ENCODE measurements at regions not wholly inside any gene's neighbourhood (a gene's known extent, or its start where the extent isn't known, plus 50 kb on each side); places are given as distances from the start of the nearest gene placed in this dataset.
A peak's percentile ranks its signal among the peaks of the same experiment; 100 is the strongest.

DNA sequence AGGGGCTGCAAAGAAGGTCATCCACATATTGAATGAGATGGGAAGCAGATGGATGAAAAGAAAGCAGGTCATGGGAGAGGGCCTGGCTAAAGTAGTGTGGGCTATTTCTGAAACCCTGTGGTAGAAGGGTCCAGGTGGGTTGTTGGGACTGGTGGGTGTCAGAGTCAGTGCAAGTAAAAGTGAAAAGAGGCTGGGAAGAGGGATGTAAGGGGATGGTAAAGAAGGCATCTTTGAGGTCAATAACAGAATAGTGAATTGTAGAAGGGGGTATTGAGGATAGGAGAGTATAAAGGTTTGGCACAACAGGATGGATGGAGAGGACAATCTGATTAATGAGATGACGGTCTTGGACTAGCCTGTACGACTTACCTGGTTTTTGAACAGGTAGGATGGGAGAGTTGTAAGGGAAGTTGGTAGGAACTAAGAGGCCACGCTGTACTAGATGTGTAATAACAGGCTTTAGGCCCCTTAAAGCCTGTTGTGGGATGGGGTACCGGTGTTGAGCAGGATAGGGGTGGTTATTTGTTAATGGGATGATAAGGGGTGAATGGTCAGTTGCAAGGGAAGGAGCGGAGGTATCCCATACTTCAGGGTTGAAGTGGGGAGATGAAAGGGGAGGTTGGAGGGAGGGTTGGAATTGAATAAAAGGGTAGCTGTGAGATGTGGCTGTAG, 748.9 kb upstream of the ADGRB3 start (continued):
- no peak for TF ChIP-seq FOXJ2 (tag; IDR thresholded peaks at IDR 0.05)
- no peak for TF ChIP-seq ZFP36 (IDR thresholded peaks at IDR 0.05; ENCODE audit: low read depth, low read length, partially characterized antibody)
- TF ChIP-seq, protein P1, sequence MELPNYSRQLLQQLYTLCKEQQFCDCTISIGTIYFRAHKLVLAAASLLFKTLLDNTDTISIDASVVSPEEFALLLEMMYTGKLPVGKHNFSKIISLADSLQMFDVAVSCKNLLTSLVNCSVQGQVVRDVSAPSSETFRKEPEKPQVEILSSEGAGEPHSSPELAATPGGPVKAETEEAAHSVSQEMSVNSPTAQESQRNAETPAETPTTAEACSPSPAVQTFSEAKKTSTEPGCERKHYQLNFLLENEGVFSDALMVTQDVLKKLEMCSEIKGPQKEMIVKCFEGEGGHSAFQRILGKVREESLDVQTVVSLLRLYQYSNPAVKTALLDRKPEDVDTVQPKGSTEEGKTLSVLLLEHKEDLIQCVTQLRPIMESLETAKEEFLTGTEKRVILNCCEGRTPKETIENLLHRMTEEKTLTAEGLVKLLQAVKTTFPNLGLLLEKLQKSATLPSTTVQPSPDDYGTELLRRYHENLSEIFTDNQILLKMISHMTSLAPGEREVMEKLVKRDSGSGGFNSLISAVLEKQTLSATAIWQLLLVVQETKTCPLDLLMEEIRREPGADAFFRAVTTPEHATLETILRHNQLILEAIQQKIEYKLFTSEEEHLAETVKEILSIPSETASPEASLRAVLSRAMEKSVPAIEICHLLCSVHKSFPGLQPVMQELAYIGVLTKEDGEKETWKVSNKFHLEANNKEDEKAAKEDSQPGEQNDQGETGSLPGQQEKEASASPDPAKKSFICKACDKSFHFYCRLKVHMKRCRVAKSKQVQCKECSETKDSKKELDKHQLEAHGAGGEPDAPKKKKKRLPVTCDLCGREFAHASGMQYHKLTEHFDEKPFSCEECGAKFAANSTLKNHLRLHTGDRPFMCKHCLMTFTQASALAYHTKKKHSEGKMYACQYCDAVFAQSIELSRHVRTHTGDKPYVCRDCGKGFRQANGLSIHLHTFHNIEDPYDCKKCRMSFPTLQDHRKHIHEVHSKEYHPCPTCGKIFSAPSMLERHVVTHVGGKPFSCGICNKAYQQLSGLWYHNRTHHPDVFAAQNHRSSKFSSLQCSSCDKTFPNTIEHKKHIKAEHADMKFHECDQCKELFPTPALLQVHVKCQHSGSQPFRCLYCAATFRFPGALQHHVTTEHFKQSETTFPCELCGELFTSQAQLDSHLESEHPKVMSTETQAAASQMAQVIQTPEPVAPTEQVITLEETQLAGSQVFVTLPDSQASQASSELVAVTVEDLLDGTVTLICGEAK (IDR thresholded peaks at IDR 0.05), result no peak
- TF ChIP-seq, protein P1 (CRISPR knock-in tag; IDR thresholded peaks at IDR 0.05), result no peak
- TF ChIP-seq ETV5 (CRISPR knock-in tag; IDR thresholded peaks at IDR 0.05; ENCODE audit: low read depth), result no peak
- peak; percentile 33 for TF ChIP-seq POLR2AphosphoS2 (IDR thresholded peaks at IDR 0.05; ENCODE audit: low read length)
- peak; percentile 31; the same call in 1 of the 2 replicates for TF ChIP-seq ZNF175 (CRISPR knock-in tag; IDR thresholded peaks at IDR 0.05; ENCODE audit: low read depth)
- no peak for TF ChIP-seq NRF1 (conservative IDR thresholded peaks at IDR 0.05 in 1 of 2, IDR thresholded peaks at IDR 0.05 in 1 of 2)
- TF ChIP-seq BRD4 (IDR thresholded peaks at IDR 0.05), result 0 out of 2 replicates have a peak, but pooled peaks have one; percentile 19
- TF ChIP-seq RFX1 (IDR thresholded peaks at IDR 0.05), result no peak
- no peak for TF ChIP-seq ZNF507 (tag; conservative IDR thresholded peaks at IDR 0.05)
- peak; percentile 40 for TF ChIP-seq ARHGAP35 (IDR thresholded peaks at IDR 0.05; ENCODE audit: partially characterized antibody)
- no peak for TF ChIP-seq RBM22 (IDR thresholded peaks at IDR 0.05; ENCODE audit: low read depth, low read length, poor library complexity, severe bottlenecking)
- TF ChIP-seq LEF1 (IDR thresholded peaks at IDR 0.05), result peak; percentile 17; the same call in 1 of the 2 replicates
- no peak for TF ChIP-seq PHB (CRISPR knock-in tag; IDR thresholded peaks at IDR 0.05)
- no peak for TF ChIP-seq E2F3 (CRISPR knock-in tag; IDR thresholded peaks at IDR 0.05)
- TF ChIP-seq PURB (CRISPR knock-in tag; IDR thresholded peaks at IDR 0.05; ENCODE audit: low read depth), result no peak
- TF ChIP-seq MAFK (IDR thresholded peaks at IDR 0.05; ENCODE audit: low read length), result no peak
- no peak for TF ChIP-seq PHB2 (IDR thresholded peaks at IDR 0.05; ENCODE audit: low read depth)
- TF ChIP-seq GTF2E2 (tag; IDR thresholded peaks at IDR 0.05), result no peak
- TF ChIP-seq, protein P2, sequence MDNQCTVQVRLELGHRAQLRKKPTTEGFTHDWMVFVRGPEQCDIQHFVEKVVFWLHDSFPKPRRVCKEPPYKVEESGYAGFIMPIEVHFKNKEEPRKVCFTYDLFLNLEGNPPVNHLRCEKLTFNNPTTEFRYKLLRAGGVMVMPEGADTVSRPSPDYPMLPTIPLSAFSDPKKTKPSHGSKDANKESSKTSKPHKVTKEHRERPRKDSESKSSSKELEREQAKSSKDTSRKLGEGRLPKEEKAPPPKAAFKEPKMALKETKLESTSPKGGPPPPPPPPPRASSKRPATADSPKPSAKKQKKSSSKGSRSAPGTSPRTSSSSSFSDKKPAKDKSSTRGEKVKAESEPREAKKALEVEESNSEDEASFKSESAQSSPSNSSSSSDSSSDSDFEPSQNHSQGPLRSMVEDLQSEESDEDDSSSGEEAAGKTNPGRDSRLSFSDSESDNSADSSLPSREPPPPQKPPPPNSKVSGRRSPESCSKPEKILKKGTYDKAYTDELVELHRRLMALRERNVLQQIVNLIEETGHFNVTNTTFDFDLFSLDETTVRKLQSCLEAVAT (IDR thresholded peaks at IDR 0.05), result peak; percentile 97 to 98

Measured in K562 (cell line).